Liver (tissue), 3 donors: ENCODE measurements at regions not wholly inside any gene's neighbourhood (a gene's known extent, or its start where the extent isn't known, plus 50 kb on each side); places are given as distances from the start of the nearest gene placed in this dataset.

Experiments used
- ATF3 ChIP-seq: IDR thresholded peaks from 2 replicates; pipeline ENCODE4 v1.6.1; 2016; ENCODE audit warnings: antibody characterized with exemption
- CTCF ChIP-seq: fragments of 150-350 bp; IDR thresholded peaks from 2 replicates; pipeline ENCODE4 v1.5.1; 2017; ENCODE audit warnings: improper control_type of control experiment, low read depth, low read length; ENCODE audit not compliant: missing input control
- FOXA2 ChIP-seq: IDR thresholded peaks from 2 replicates; pipeline ENCODE4 v1.6.1; 2016; ENCODE audit warnings: antibody characterized with exemption
- GABPA ChIP-seq, 2 donors: IDR thresholded peaks in 1 of 2; conservative IDR thresholded peaks in 1 of 2; 2 replicates each; pipeline ENCODE4 v1.6.1; 2016; ENCODE audit warnings: antibody characterized with exemption in 2 of 2, mild to moderate bottlenecking in 1 of 2, moderate library complexity in 1 of 2
- JUND ChIP-seq, 2 donors: IDR thresholded peaks; 2 replicates each; pipeline ENCODE4 v1.6.1; 2016; ENCODE audit warnings: antibody characterized with exemption in 2 of 2
- MAX ChIP-seq: IDR thresholded peaks from 2 replicates; pipeline ENCODE4 v1.6.1; 2016; ENCODE audit warnings: antibody characterized with exemption
- RAD21 ChIP-seq, 2 donors: IDR thresholded peaks; 2 replicates each; pipeline ENCODE4 v1.6.1; 2016; ENCODE audit warnings: antibody characterized with exemption in 2 of 2, mild to moderate bottlenecking in 2 of 2
- RXRA ChIP-seq, 2 donors: IDR thresholded peaks; 2 replicates each; pipeline ENCODE4 v1.6.1; 2017 to 2018; ENCODE audit warnings: antibody characterized with exemption in 2 of 2, mild to moderate bottlenecking in 1 of 2
- SP1 ChIP-seq: IDR thresholded peaks from 2 replicates; pipeline ENCODE4 v1.6.1; 2018; ENCODE audit warnings: antibody characterized with exemption, mild to moderate bottlenecking
- TAF1 ChIP-seq: conservative IDR thresholded peaks from 2 replicates; pipeline ENCODE4 v1.6.1; 2016; ENCODE audit warnings: antibody characterized with exemption, mild to moderate bottlenecking
- TF ChIP-seq, protein P1 (sequence below): IDR thresholded peaks from 2 replicates; pipeline ENCODE4 v1.6.1; 2016; ENCODE audit warnings: antibody characterized with exemption, mild to moderate bottlenecking
- donor health status: healthy.
- donor health status: healthy.

DNA sequence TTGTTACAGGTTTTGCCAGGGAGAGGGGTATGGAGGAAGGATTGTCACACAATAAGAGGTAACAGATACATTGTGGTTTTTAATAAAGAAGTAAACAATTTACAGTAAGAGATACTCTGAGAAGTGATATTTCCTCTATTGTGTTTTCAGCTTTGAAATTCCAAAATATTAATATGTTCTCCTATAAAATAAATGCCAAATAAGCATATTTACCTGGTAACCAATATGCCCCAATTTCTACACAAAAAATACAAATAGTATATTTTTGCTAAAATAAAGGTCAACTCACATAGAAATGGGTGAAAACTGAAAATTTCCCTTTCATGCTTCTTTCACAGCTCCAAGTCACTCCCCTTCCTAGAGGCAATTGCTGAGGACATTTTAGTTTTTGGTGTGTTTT, 437.4 kb upstream of the UBE2E2 start:
- TF ChIP-seq TAF1 (no peak), JUND (IDR thresholded peaks at IDR 0.05) (no peak), SP1 (no peak), CTCF (no peak), MAX (no peak), RXRA (IDR thresholded peaks at IDR 0.05) (no peak), RAD21 (IDR thresholded peaks at IDR 0.05) (no peak), FOXA2 (no peak), GABPA (IDR thresholded peaks at IDR 0.05 in 1 of 2, conservative IDR thresholded peaks at IDR 0.05 in 1 of 2) (no peak), ATF3 (no peak)
- TF ChIP-seq, protein P1, sequence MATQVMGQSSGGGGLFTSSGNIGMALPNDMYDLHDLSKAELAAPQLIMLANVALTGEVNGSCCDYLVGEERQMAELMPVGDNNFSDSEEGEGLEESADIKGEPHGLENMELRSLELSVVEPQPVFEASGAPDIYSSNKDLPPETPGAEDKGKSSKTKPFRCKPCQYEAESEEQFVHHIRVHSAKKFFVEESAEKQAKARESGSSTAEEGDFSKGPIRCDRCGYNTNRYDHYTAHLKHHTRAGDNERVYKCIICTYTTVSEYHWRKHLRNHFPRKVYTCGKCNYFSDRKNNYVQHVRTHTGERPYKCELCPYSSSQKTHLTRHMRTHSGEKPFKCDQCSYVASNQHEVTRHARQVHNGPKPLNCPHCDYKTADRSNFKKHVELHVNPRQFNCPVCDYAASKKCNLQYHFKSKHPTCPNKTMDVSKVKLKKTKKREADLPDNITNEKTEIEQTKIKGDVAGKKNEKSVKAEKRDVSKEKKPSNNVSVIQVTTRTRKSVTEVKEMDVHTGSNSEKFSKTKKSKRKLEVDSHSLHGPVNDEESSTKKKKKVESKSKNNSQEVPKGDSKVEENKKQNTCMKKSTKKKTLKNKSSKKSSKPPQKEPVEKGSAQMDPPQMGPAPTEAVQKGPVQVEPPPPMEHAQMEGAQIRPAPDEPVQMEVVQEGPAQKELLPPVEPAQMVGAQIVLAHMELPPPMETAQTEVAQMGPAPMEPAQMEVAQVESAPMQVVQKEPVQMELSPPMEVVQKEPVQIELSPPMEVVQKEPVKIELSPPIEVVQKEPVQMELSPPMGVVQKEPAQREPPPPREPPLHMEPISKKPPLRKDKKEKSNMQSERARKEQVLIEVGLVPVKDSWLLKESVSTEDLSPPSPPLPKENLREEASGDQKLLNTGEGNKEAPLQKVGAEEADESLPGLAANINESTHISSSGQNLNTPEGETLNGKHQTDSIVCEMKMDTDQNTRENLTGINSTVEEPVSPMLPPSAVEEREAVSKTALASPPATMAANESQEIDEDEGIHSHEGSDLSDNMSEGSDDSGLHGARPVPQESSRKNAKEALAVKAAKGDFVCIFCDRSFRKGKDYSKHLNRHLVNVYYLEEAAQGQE = no peak
